PC-3 (cell line): ENCODE measurements at regions not wholly inside any gene's neighbourhood (a gene's known extent, or its start where the extent isn't known, plus 50 kb on each side); places are given as distances from the start of the nearest gene placed in this dataset.

ENCODE experiments used
- ATAC-seq: fragments of 200-7000 bp; cut with Tn5 transposase; 2 replicates; pipeline ENCODE4 v1.9.1; 2020; ENCODE audit warnings: mild to moderate bottlenecking, moderate library complexity
- BruUV-seq: library from RNA; stranded (reverse); fragments of 400-500 nt; replicated peaks from 2 replicates; lab custom pipeline; 2021; lab: Mats Ljungman, UMichigan
- CTCF ChIA-PET: fragments of 300-600 bp; sonication (Branson Sonifier 250); formaldehyde crosslinking; loops from one replicate; lab custom pipeline; 2022; ENCODE audit warnings: antibody characterized with exemption; lab: Charles Lee
- POLR2A ChIA-PET: fragments of 300-600 bp; sonication (Branson Sonifier 250); formaldehyde crosslinking; loops from one replicate; lab custom pipeline; 2022; ENCODE audit warnings: antibody characterized with exemption; ENCODE audit not compliant: unreplicated experiment; lab: Charles Lee
- DNase-seq: peaks from one replicate; pipeline ENCODE4 v3.0.0-alpha.2; 2015
- H2AFZ ChIP-seq: fragments of 300-600 bp; sonication (generic); 2 replicates; pipeline ENCODE4 v1.6.0; 2016; ENCODE audit warnings: antibody characterized with exemption, low read length
- H3F3A ChIP-seq: fragments of 300-600 bp; sonication (generic); one replicate; pipeline ENCODE4 v1.6.0; 2017; ENCODE audit warnings: antibody characterized with exemption, low read length, control low read depth, mild to moderate bottlenecking; ENCODE audit not compliant: unreplicated experiment
- H3K27ac ChIP-seq: fragments of 300-600 bp; sonication (generic); 2 replicates; pipeline ENCODE4 v1.5.1; 2016; ENCODE audit warnings: mild to moderate bottlenecking, low read length
- H3K27me3 ChIP-seq: fragments of 300-600 bp; sonication (generic); 2 replicates; pipeline ENCODE4 v1.6.1; 2016; ENCODE audit warnings: low read length, mixed read lengths
- H3K36me3 ChIP-seq: fragments of 300-600 bp; sonication (generic); 2 replicates; pipeline ENCODE4 v1.6.1; 2016; ENCODE audit warnings: low read depth, mixed run types, low read length, mixed read lengths
- H3K4me1 ChIP-seq: fragments of 300-600 bp; sonication (generic); 2 replicates; pipeline ENCODE4 v1.5.1; 2016; ENCODE audit warnings: low read length; ENCODE audit not compliant: insufficient read depth
- H3K4me2 ChIP-seq: fragments of 300-600 bp; sonication (generic); 2 replicates; pipeline ENCODE4 v1.6.0; 2016; ENCODE audit warnings: low read length
- H3K4me3 ChIP-seq: fragments of 300-600 bp; sonication (generic); 2 replicates; pipeline ENCODE4 v1.5.1; 2016; ENCODE audit warnings: mild to moderate bottlenecking, low read length, mixed read lengths
- H3K79me2 ChIP-seq: fragments of 300-600 bp; sonication (generic); 2 replicates; pipeline ENCODE4 v1.6.1; 2017; ENCODE audit warnings: low read length, mixed read lengths
- H3K9ac ChIP-seq: fragments of 300-600 bp; sonication (generic); 2 replicates; pipeline ENCODE4 v1.6.0; 2016; ENCODE audit warnings: mild to moderate bottlenecking, low read length
- H3K9me2 ChIP-seq: fragments of 300-600 bp; sonication (generic); replicated peaks from 2 replicates; pipeline ENCODE4 v1.6.1; 2016; ENCODE audit warnings: mixed run types, low read length, mixed read lengths
- H3K9me3 ChIP-seq: fragments of 300-600 bp; sonication (generic); 2 replicates; pipeline ENCODE4 v1.6.1; 2016; ENCODE audit warnings: low read length, mixed read lengths
- H4K20me1 ChIP-seq: fragments of 300-600 bp; sonication (generic); 2 replicates; pipeline ENCODE4 v1.6.1; 2016; ENCODE audit warnings: low read length, mixed read lengths
- CTCF ChIP-seq: fragments of 300-600 bp; sonication (generic); conservative IDR thresholded peaks from 2 replicates; pipeline ENCODE4 v1.5.1; 2017; ENCODE audit warnings: antibody characterized with exemption, low read depth, mild to moderate bottlenecking, low read length
- EZH2 ChIP-seq: fragments of 300-600 bp; sonication (generic); IDR thresholded peaks from one replicate; pipeline ENCODE4 v1.6.1; 2017; ENCODE audit warnings: antibody characterized with exemption, mild to moderate bottlenecking, low read length; ENCODE audit not compliant: unreplicated experiment
- EZH2phosphoT487 ChIP-seq: fragments of 300-600 bp; sonication (generic); IDR thresholded peaks from 2 replicates; pipeline ENCODE4 v1.6.1; 2018; ENCODE audit warnings: mild to moderate bottlenecking, antibody characterized with exemption, low read length, borderline replicate concordance
- intact Hi-C: fragments of 100-400 bp; cut with micrococcal nuclease; formaldehyde crosslinking; loops from 2 replicates; pipeline ENCODE4 v1.9.0; 2023

- TF ChIP-seq EZH2phosphoT487 (no peak), CTCF (no peak), EZH2 (no peak)
- Histone ChIP-seq H2AFZ (peak overlapping the region; percentile 65), H3K79me2 (no peaks in the 10 kb centered on the region), H3K27ac (peak overlapping the region; percentile 82), H3K9me3 (no peaks in the 10 kb centered on the region), H3K4me2 (peak overlapping the region; percentile 70), H3K36me3 (no peaks in the 10 kb centered on the region), H3K27me3 (no peaks in the 10 kb centered on the region), H3K9ac (0 out of 2 replicates have a peak overlapping the region, but pooled peaks have one; percentile 14), H3K9me2 (no peaks in the 10 kb centered on the region), H3K4me3 (peak overlapping the region; percentile 42), H3F3A (no peaks in the 10 kb centered on the region), H4K20me1 (no peaks in the 10 kb centered on the region), H3K4me1 (peaks cover 21% of the 10 kb centered on the region)
- ChIA-PET CTCF (no interaction called here), POLR2A (no interaction called here)
- no TSS peak for BruUV-seq
- DNase-seq (peak; percentile 52), ATAC-seq (peak; percentile 74)
- intact Hi-C loops = loop anchor here (5.0 kb wide), 1 partner anchor 192 kb away; no protein-coding TSS in a partner anchor
Measured at GRCh38 chr9:78620303-78620702, 323.4 kb downstream of the PSAT1 start.

DNA sequence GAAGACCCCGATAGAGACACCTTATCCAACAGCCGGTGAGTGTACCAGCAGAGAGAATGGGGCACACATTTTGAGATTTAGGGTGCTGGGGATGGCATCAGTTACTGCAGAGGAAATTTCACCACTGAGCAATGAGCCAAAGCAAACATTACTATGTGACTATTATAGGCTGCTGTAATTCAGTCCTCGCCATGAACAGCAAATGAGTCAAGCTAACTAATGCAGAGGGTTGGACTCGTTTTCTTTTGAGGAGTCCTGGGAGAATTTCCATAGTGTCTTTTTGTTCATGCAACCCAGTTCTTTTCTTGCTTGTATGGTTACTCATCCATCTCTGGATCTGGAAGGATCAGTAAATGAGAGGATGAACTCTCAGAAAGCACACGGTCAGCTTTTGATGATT is 323.8 kb downstream of the PSAT1 start:
- Histone ChIP-seq H3F3A (no peaks in the 10 kb centered on the region), H3K79me2 (no peaks in the 10 kb centered on the region), H3K27me3 (no peaks in the 10 kb centered on the region), H2AFZ (peak overlapping the region; percentile 65), H3K4me1 (peaks cover 21% of the 10 kb centered on the region), H3K27ac (peak overlapping the region; percentile 82), H3K4me2 (peak overlapping the region; percentile 70), H4K20me1 (no peaks in the 10 kb centered on the region), H3K36me3 (no peaks in the 10 kb centered on the region), H3K4me3 (peak overlapping the region; percentile 42), H3K9me3 (no peaks in the 10 kb centered on the region), H3K9me2 (no peaks in the 10 kb centered on the region), H3K9ac (peak overlapping the region; percentile 18; the same call in 1 of the 2 replicates)
- intact Hi-C loops = loop anchor here (5.0 kb wide), 1 partner anchor 192 kb away; no protein-coding TSS in a partner anchor
- TF ChIP-seq EZH2 = no peak
- TF ChIP-seq EZH2phosphoT487 = no peak
- no peak for TF ChIP-seq CTCF
- ChIA-PET POLR2A (no interaction called here), CTCF (no interaction called here)
- BruUV-seq = no TSS peak
- ATAC-seq (peak; percentile 95), DNase-seq (peak; percentile 83)

- no peak overlapping the region for H3K4me2 ChIP-seq
- no TSS peak for BruUV-seq
- DNase-seq (no peak), ATAC-seq (no peak)
- no peak overlapping the region for H2AFZ ChIP-seq
- H3K27ac ChIP-seq = no peak overlapping the region
- no peaks in the 10 kb centered on the region for H3K79me2 ChIP-seq
- no peaks in the 10 kb centered on the region for H3K9me3 ChIP-seq
- H3K4me3 ChIP-seq = no peak overlapping the region
- TF ChIP-seq EZH2 (no peak), EZH2phosphoT487 (no peak), CTCF (no peak)
- H3K4me1 ChIP-seq = peaks cover 21% of the 10 kb centered on the region
- H3F3A ChIP-seq = no peaks in the 10 kb centered on the region
- ChIA-PET CTCF (no interaction called here), POLR2A (no interaction called here)
- H3K9ac ChIP-seq = no peak overlapping the region
- no peaks in the 10 kb centered on the region for H3K36me3 ChIP-seq
- H4K20me1 ChIP-seq = no peaks in the 10 kb centered on the region
- intact Hi-C loops = loop anchor here (5.0 kb wide), 1 partner anchor 190 kb away; no protein-coding TSS in a partner anchor
- H3K9me2 ChIP-seq = no peaks in the 10 kb centered on the region
- H3K27me3 ChIP-seq = no peaks in the 10 kb centered on the region
Measured at GRCh38 chr9:78622126-78622525, 325.2 kb downstream of the PSAT1 start.
